Fibroblast of upper back skin (primary cell): ENCODE measurements at regions not wholly inside any gene's neighbourhood (a gene's known extent, or its start where the extent isn't known, plus 50 kb on each side); places are given as distances from the start of the nearest gene placed in this dataset.
A peak's percentile ranks its signal among the peaks of the same experiment; 100 is the strongest.

Experiments
- DNase-seq: peaks from one replicate; pipeline ENCODE4 v3.0.0-alpha.2; 2013

DNA sequence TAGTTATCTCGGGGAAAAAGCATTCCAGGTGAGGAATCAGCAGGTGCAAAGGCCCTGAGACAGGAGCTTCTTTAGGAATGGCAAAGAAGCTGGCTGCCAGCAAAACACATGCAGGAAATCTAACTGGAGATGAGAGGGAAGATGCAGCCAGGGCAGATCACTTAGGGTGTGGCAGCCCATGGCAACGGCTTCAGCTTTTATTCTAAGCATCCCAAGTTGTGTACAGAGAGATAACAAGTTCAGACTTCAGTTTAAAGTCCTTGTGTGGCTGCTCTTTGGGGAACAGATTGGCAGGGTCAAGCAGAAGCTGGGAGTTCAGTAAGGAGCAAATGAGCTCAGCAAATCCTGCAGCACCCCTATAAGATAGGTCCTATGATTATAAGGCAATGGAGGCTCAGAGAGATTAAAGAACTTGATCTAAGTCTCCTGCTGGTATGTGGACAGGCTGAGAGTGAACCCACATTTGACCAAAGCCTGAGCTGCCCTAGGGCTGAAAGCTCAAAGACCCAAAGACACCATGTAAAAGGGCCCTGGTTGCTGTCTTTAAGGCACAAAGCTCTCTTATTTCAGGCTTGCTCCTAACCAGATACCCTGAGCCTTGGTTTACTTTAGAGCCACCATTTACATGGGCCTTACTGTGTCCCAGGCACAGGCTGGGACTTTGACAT lies 466.8 kb downstream of the SOX6 start:
- DNase-seq: no peak

DNA sequence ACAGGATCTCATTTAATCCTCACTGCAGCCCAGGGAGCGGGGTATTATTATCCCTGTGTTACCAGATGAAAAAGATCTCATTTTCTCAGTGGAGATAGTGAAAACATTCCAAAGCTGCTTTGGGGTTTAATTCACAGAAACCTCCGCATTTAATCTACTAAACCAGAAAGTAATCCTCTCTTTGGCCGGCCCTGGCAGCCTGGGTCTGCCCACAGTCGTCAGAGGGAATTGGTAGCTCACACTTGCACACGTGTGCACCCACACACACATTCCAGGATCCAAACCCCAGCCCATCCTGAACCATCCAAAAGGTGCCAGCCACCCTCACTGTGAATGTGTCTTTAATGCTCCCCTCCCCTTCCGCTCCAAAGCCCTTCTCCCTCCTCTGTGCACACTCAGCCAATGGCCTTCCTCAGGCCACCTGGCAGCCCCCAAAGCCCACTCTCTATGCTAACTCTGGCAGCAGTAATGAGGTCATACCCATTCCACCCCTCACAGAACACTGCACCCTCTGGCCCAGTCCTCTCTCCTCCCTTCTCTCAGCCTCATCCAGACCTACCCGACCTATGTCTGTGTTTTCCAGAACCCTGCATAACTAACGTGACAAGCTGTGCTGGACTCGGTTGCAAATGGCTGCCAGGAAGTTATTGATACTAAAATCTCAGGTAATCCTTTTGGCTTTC lies 466.2 kb downstream of the SOX6 start:
- peak; percentile 56 for DNase-seq

DNA sequence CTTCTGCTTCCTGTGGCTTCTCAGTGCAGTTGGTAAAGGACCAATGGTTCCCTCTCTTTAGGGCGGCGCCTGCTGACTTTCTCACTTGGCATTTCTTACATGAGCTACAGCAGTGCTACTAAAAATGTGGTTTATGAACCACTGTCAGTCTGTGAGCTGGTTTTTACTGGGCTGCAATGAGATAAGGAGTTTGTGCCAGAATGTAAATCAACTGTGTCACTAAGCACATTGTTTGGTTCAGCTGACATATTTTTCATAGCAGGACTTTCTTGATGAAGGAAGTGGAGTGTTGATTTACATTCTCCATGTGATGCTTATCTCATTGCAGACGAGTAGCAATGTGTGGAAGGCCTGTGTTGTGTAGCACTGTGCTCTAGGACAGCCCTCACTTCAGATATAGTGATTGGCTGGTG lies 463.3 kb downstream of the SOX6 start:
- peak; percentile 84 for DNase-seq

DNA sequence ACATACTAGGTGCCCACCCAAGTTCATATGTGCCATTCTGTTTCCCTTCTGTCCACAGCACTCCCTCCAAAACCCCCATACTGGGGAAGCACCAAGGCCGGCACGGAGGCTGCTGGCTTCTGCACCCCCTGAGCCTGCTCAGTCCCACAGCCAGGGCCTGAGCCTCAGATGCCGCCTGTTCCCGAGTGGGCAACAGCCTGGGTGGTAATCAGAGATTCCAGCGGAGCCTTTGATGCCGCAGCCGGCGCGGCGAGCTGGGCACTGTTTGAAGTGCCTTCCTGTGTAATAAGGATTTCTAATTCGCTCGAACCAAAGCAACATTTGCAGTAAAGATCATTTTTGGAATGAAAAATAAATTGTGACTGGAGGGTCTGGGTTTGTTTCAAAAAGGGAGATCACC lies 460.3 kb downstream of the SOX6 start:
- DNase-seq: no peak

DNA sequence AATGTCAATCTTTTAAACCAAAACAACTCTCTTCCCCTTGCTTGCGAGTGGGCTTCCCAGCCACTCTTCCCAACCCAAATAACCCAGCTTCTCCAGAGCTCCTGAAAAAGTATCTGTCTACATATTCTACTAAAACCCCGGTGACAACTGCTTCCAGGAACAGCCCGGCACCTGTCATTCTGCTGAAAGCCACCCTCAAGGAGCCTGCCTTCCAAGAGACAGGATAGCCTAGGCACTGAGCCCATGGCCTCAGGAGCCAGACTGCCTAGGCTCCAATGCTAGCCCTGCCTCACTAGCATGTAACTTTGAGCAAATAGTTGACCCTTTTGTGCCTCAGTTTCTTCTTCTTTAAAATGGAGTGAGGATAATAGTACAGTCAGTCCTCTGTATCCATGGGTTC lies 459.8 kb downstream of the SOX6 start:
- no peak for DNase-seq

DNA sequence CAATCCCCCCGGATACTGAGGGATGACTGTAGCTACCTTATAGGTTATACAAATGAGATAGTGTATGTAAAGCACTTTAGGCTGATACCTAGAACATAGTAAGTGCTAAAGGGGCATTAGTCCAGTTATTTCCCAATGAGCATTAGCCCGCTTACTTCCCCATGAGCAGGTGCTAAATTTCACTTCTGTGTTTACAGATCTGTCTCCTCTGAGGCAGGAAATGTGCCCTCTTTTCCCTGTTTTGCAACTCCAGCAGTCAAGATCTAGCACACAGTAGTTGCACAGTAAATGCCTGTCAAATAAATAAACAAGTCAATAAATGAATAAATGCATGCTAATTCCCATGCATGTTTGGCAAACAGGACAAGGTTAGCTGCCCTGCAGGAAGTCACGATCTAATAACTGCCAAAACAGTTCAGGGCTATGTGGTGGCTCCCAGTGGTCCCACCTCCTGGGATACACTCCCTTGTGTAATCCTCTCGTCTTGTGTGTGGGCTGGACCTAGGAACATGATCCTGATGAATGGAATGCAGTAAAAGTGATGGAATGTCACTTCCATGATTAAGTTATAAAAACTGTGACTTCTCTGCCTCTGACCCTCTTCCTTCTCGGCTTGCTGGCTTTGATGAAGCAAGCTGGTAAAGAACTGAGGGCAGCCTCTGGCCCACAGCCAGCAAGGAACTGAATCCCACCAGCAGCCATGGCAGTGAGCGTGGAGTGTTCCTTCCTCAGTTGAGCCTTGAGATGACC lies 459.0 kb downstream of the SOX6 start:
- DNase-seq: peak; percentile 54

DNA sequence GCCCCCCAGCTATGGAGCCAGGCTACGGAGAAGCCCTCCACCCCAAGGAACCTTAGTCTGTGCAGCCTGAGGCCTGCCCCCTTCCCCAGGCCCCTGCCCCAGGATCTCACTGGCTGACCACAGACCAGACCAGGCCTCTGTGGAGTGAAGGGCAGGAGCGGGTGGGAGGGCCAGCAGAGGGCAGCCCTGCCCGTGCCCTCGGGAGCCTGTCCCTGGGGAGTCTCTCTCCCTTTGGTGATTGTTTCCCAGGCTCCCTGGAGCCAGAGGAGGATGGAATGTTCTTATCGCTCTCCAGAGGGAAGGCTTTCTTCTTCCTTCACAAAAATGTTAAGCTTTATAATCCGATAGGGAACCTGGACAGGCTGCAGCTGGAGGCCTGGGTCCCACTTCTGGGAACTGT lies 455.3 kb downstream of the SOX6 start:
- DNase-seq: no peak

DNA sequence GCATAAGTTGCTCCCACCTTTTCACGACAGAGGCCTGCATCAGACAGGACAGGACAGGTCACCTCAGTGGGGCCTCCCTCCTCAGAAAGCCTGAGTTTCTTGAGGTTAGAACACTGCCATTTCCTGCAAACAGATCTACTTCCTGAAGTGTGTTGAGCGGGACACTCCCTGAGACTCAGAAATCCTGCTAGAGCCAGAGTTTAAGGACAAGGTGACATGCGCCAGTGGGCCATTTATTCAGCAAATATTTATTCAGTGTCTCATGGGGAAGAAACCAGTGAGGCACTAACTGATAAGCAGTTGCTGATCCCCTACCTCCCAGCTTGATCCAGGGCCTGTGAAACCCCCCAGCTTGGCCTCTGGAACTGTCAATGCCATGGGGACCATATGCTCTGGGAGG lies 454.6 kb downstream of the SOX6 start:
- DNase-seq: no peak

DNA sequence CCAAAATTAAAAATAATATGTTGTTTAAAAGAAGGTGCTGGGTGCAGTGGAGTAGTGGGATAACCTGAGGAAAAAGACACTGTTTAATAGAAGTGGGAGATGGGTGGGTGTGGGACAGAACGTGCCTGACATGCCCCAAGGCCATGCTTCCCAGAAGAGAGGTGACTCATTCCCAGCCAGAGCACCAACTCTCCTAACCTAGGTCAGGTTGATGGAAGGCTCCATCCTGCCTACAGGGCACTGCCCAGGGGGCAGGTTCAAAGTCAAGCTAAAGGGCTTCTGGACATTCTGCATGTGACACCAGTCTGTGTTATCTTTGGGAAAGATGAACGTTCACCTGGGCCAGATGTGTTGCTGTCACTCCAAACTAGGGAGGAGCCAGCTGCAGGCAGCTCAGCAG lies 453.1 kb downstream of the SOX6 start:
- DNase-seq: no peak

DNA sequence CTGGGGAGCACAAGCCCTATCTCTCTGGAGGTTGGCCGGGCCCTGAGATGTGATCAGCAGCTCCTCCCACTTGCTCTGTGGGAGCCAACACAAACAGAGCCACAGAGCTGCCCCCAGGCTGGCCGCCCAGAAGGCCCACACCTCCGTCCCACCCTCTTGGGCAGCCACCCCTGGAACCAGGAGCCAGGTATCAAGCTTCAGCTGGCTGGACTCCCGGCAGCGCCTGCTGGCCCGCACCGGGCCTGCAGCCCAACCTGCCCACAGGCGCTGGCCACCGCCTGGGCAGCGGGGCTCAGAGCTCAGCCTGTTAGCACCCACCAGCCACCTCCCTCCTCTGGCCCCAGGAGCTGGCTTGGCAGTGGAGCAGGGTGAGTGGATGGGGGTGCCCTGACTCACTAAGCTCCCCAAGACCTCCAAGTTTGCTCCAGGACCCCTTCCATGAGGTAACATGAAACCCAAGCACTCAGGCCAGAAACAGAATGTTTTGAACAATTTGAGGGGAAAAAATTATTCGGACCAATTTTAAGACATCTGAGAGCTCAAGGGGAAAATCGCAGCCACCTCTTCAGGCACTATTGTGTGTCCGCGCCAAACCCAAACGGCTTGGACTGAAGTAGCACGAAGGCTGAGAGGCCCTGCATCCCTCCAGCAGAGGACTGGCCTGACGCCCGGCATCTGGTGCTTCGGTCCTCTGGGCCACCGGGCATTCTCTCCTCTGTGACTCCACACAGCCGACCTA lies 450.8 kb downstream of the SOX6 start:
- no peak for DNase-seq

DNA sequence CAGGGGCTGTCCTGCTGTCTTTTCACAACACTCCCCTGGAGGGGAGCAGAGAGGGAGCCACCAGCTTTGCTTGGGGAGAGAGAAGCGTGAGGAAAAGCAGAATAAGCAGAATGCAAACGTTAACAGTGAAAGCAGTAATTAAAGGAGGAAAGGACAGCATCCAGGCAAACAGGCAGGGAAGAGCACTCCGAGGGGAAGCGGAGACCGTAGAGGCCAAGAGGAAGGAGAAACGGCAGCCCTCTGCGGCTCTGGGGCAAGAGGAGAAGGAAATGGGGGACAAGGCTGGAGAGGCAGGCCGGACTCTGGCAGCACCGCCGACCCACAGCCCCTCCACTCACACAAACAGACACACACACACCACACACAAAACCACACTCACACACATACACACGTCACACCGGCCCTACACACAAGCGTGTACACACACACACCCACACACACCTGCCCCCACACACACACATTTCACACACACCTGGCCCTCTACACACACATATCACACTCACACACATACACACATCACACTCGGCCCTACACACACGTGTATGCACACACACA lies 449.8 kb downstream of the SOX6 start:
- DNase-seq: no peak

DNA sequence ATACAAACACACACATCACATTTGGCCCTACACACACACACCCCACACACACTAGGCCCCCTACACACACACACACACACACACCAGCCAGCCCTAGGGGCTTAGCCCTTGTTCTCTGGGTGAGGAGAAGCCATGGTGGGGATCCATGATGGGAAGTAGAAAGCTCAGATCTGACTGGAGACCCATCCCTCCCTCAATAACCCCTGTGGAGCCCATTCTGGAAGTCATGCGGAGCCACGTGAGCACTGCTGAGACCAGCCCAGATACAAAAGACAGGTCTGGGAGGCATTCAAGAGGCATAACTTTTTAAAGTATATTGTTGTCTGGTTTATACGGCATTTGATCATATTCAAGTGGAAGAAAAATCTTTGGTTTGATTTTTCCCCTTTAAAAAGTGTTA lies 448.5 kb downstream of the SOX6 start:
- no peak for DNase-seq

DNA sequence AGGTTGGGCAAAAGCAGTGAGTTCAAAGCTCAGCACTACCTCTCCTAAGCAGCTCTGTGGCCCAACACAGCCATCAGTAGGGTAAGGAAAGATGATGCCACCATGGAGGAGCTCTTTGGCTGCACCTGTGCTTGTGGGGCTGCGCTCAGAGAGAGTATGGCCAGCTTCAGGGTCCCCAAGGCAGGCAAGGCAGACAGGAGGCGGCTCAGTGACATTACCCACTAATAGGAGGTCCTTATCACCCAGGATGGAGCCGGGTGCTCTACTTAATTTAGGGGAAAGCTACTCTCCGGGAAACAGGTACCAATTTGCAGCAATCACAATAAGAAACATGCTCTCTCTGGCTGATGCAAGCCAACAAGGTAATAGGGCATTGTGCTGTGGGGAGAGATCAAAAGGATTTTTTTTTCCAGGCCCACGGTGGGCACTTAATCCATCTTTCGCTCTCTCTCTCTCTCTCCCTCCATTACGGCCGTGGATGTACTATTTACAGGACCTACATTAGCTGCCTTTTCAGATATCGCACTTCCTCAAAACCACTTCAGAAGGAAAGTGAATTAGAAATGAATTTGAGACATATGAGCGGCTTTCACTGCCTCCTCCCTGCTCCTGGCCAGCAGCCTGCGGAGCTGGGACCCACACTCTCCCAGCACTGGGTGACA lies 446.3 kb downstream of the SOX6 start:
- DNase-seq: no peak

DNA sequence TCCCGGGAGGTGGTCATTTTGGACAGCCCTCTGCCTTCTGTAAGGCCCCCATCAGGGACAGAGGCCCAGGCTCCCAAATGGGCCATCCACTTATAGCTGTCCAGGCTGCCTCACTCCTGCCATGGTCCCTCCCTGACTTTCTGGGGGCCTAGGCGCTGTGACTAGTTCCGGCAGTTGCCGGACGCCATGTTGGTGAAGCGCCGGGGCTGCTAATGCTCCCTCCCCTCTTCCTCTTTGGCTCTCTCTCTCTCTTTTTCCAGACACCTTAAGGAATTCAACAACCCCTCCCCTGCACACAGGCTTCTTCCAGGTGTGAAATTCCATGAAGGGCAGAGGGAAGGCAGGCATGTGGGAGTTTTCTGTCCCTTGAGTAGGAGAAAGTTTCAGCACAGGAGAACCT lies 445.6 kb downstream of the SOX6 start:
- DNase-seq: no peak

DNA sequence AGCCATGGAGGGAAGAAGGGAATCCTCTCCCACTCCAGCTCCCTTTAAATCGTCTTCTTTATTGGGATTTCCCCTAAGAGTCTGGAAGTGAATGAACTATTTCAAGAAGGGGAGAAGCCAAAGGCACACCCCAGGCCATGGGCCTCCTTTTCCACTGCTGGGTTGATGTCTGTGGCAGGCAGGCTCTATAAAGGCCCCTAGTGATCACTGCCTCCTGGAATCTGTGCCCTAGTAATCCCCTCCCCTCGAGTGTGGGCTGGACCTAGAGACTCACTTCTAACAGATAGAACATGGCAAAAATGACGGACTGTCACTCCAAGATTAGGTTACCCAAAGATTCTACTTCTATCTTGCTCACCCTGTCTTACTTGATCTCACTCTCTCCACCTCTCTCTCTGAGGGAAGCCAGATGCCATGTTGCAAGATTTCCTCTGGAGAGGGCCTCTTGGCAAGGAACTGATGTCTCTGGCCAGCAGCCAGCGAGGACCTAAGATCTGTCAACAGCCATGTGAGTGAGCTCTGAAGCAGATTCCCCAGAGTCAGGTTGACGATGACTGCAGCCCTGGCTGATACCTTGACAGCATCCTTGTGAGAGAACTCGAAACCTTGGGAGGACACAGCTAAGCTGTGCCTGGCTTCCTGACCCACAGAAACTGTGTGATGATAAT lies 444.8 kb downstream of the SOX6 start:
- DNase-seq: peak; percentile 44

DNA sequence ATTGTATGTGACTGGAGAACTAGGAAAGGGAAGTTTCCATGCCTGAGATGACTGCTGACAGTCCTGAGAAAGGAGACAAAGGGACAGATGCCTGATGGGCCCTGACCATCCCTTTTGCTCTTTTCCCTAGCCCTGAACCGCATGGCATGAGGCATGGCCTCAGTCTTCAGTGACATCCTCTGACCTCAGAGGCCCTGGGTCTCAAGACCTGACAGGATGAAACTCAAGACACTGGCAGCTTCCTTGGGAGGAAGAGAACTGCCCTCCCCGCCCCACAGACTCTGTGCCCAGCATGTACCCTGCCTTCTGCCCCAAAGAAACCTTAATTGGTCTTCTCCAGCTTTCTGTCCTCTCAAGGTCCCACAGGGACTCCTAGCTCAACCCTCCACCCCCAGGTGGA lies 444.1 kb downstream of the SOX6 start:
- DNase-seq: no peak

DNA sequence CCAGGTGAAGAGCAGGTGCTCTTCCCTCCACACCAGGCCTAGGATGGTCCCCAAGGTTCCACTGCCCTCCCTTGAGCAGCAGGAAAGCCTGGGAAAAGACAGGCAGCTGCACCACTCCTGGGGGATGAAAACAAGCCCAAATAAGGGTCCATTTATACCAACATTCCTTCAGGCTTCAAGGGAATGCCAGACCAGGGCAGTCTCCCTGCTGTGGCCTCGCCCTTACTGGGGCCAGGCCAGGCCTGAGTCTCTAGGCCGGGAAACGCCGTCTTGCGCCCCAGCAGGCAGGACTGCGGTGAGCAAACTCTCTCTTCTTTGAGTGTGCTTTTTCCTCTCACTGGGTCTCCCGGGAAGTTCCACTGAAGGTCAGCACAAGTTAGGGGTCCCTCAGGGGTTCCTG lies 443.5 kb downstream of the SOX6 start:
- DNase-seq: no peak

DNA sequence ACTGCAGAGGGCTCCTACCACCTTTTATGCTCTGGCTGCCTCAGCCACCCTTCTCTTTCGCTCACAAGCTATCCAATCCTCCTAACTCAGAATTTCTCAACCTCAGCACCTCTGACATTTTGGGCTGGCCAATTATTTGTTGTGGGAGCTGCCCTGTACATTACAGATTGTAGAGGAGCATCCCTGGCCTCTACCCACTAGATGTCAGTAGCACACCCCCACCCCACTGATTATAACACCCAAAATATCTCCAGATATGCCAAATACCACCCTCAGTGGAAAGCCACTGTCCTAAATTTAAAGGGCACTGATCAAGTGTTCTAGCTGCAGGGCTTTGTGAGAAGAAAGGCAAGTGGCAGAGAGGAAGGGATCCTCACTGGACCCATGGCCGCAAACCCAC lies 443.1 kb downstream of the SOX6 start:
- no peak for DNase-seq
